Ovary (tissue), 3 donors: ENCODE measurements at regions not wholly inside any gene's neighbourhood (a gene's known extent, or its start where the extent isn't known, plus 50 kb on each side); places are given as distances from the start of the nearest gene placed in this dataset.

ENCODE experiments used
- CTCF ChIP-seq, 3 donors: fragments of 450-650 bp in 2 of 3; fragments of 200-600 bp in 1 of 3; IDR thresholded peaks; one replicate each; pipeline versions ENCODE4 v1.5.1 to v1.8.0; 2016 to 2022; ENCODE audit warnings: antibody characterized with exemption in 3 of 3, mild to moderate bottlenecking in 1 of 3
- EP300 ChIP-seq: sonication (generic); formaldehyde crosslinking; IDR thresholded peaks from one replicate; pipeline ENCODE4 v1.6.1; 2017; ENCODE audit warnings: antibody characterized with exemption
- POLR2A ChIP-seq: fragments of 450-650 bp; IDR thresholded peaks from one replicate; pipeline ENCODE4 v1.6.1; 2017; ENCODE audit warnings: antibody characterized with exemption, mild to moderate bottlenecking, moderate library complexity
- donor health status: DM: no; HTN: no; CAD: no.

- TF ChIP-seq POLR2A = no peak
- no peak for TF ChIP-seq CTCF (IDR thresholded peaks at IDR 0.05)
- no peak for TF ChIP-seq EP300
These were observed 135.0 kb upstream of the FOXF1 start for GRCh38 chr16:86375364-86375763.
